ENCODE measurements at regions not wholly inside any gene's neighbourhood (a gene's known extent, or its start where the extent isn't known, plus 50 kb on each side); places are given as distances from the start of the nearest gene placed in this dataset.

DNA sequence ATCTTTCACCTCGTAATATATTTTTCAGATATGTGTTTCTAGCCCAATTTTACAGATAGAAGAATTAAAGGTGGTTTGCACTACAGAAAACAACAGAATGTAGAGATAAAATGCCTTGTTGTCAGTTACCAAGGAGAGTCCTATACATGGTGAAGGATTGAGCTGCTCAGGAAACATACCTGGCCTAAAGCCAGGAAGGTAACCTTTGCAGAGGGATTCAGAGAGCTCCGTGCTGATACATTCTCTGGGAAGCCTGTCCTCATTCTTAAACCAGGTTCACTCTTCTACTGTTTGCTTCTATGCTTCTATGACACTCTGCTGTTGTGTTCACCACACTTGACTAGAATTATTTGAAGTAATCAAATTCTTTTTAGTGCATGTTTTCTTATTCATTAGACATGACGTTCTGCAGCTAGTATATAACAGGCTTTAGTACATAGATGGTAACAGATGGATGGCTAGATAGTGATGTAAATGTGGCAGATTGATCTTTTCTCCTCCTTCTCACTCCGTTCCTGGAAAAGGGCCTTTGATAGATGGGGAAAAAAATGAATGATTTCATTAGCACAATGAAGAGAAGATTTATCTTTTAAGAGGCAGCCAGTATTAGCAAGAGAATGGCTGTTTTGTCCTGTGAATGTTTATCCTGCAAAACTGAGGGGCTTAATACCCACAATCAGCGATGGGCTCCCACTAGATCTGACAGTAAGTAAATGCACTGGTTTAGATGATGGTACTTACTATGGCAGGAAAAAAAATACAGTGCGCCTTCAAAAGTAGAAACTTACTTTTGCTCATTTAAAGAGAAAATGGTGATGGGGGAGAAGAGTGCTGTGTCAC, 589.6 kb upstream of the FAM98A start:
- H3K9ac ChIP-seq (ENCODE audit: insufficient read depth, low read length, poor library complexity, severe bottlenecking), result no peak overlapping the region
- H3K4me3 ChIP-seq (replicated peaks in 1 of 3; ENCODE audit: low read depth in 2 of 3, low read length in 3 of 3), result no peak overlapping the region
- H3K27me3 Mint-ChIP-seq (ENCODE audit: low read depth in 3 of 3), result no peaks in the 10 kb centered on the region
- H3K36me3 ChIP-seq (replicated peaks in 1 of 2; ENCODE audit: control insufficient read depth in 1 of 2, insufficient read depth in 2 of 2, low read length in 2 of 2), result no peaks in the 10 kb centered on the region
- peaks cover 0 to 4% of the 10 kb centered on the region in 2 donors for H3K9me3 ChIP-seq (replicated peaks in 1 of 2; ENCODE audit: control insufficient read depth in 1 of 2, insufficient read depth in 1 of 2, low read length in 2 of 2)
- no peaks in the 10 kb centered on the region for H3K4me1 ChIP-seq (ENCODE audit: control insufficient read depth in 1 of 2, insufficient read depth in 2 of 2, low read length in 2 of 2)
- H3K4me1 Mint-ChIP-seq, result no peaks in the 10 kb centered on the region
- TF ChIP-seq, protein P1, sequence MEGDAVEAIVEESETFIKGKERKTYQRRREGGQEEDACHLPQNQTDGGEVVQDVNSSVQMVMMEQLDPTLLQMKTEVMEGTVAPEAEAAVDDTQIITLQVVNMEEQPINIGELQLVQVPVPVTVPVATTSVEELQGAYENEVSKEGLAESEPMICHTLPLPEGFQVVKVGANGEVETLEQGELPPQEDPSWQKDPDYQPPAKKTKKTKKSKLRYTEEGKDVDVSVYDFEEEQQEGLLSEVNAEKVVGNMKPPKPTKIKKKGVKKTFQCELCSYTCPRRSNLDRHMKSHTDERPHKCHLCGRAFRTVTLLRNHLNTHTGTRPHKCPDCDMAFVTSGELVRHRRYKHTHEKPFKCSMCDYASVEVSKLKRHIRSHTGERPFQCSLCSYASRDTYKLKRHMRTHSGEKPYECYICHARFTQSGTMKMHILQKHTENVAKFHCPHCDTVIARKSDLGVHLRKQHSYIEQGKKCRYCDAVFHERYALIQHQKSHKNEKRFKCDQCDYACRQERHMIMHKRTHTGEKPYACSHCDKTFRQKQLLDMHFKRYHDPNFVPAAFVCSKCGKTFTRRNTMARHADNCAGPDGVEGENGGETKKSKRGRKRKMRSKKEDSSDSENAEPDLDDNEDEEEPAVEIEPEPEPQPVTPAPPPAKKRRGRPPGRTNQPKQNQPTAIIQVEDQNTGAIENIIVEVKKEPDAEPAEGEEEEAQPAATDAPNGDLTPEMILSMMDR (IDR thresholded peaks at IDR 0.05), result no peak
- H3K79me2 ChIP-seq (ENCODE audit: insufficient read depth, low read length), result no peaks in the 10 kb centered on the region
- no peak overlapping the region for H3K27ac Mint-ChIP-seq
- DNase-seq, result no peak
- intact Hi-C loops (cut with micrococcal nuclease), result no loop called here
- no peak overlapping the region for H3K4me2 ChIP-seq (replicated peaks; ENCODE audit: extremely low read depth, low read length, poor library complexity, severe bottlenecking)
- no peaks in the 10 kb centered on the region for H3K36me3 Mint-ChIP-seq
- peaks cover 0 to 8% (median 5%) of the 10 kb centered on the region in 7 donors for H3K9me3 Mint-ChIP-seq
- H2AFZ ChIP-seq (ENCODE audit: insufficient read depth, low read depth, low read length, poor library complexity, severe bottlenecking), result no peak overlapping the region
- WGBS (ENCODE audit: insufficient coverage), result 80% methylated on average over 1 of the region's 6 CpGs
- no peaks in the 10 kb centered on the region for H4K20me1 ChIP-seq (ENCODE audit: insufficient read depth, low read length)
- H3K27me3 ChIP-seq (ENCODE audit: control insufficient read depth in 2 of 2, insufficient read depth in 2 of 2, low read length in 2 of 2), result no peaks in the 10 kb centered on the region
- H3K27ac ChIP-seq (ENCODE audit: low read depth in 1 of 2, low read length in 2 of 2), result no peak overlapping the region
- H3K4me3 Mint-ChIP-seq, result no peak overlapping the region

DNA sequence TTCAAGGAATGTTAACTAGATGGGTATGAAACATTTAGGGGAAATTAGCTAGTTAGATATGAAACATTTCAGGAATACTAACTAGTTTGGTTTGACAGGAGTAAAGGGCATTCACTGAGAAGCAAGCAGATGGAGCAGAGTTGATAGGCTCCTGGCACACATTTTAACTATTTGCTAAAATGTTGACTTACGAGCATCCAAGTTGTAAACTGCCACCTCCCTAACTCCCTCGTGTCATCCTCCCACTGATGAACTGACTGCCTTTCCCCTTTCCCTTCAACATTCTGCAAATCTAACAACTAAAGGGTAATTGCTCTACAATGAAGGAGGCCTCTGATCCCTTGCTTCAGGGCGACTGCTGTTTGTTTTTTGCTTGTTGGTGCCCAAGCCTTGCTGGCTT, 580.4 kb upstream of the FAM98A start:
- Mint-ChIP-seq H3K4me3 (no peak overlapping the region), H3K27ac (no peak overlapping the region), H3K9me3 (peaks cover 0 to 8% (median 6%) of the 10 kb centered on the region in 7 donors), H3K4me1 (no peaks in the 10 kb centered on the region), H3K36me3 (no peaks in the 10 kb centered on the region), H3K27me3 (ENCODE audit: low read depth in 3 of 3) (no peaks in the 10 kb centered on the region)
- no peak overlapping the region for H3K27ac ChIP-seq (ENCODE audit: low read depth in 1 of 2, low read length in 2 of 2)
- H3K9ac ChIP-seq (ENCODE audit: insufficient read depth, low read length, poor library complexity, severe bottlenecking), result no peak overlapping the region
- intact Hi-C loops (cut with micrococcal nuclease), result no loop called here
- no peaks in the 10 kb centered on the region for H3K79me2 ChIP-seq (ENCODE audit: insufficient read depth, low read length)
- no peaks in the 10 kb centered on the region for H3K9me3 ChIP-seq (replicated peaks in 1 of 2; ENCODE audit: control insufficient read depth in 1 of 2, insufficient read depth in 1 of 2, low read length in 2 of 2)
- WGBS (ENCODE audit: insufficient coverage), result 64% methylated on average over 2 of the region's 3 CpGs
- no peak for DNase-seq
- H3K27me3 ChIP-seq (ENCODE audit: control insufficient read depth in 2 of 2, insufficient read depth in 2 of 2, low read length in 2 of 2), result no peaks in the 10 kb centered on the region
- H3K4me3 ChIP-seq (replicated peaks in 1 of 3; ENCODE audit: low read depth in 2 of 3, low read length in 3 of 3), result no peak overlapping the region
- no peaks in the 10 kb centered on the region for H4K20me1 ChIP-seq (ENCODE audit: insufficient read depth, low read length)
- TF ChIP-seq, protein P1 (IDR thresholded peaks at IDR 0.05), result no peak
- H2AFZ ChIP-seq (ENCODE audit: insufficient read depth, low read depth, low read length, poor library complexity, severe bottlenecking), result no peak overlapping the region
- no peaks in the 10 kb centered on the region for H3K4me1 ChIP-seq (ENCODE audit: control insufficient read depth in 1 of 2, insufficient read depth in 2 of 2, low read length in 2 of 2)
- H3K36me3 ChIP-seq (replicated peaks in 1 of 2; ENCODE audit: control insufficient read depth in 1 of 2, insufficient read depth in 2 of 2, low read length in 2 of 2), result no peaks in the 10 kb centered on the region
- no peak overlapping the region for H3K4me2 ChIP-seq (replicated peaks; ENCODE audit: extremely low read depth, low read length, poor library complexity, severe bottlenecking)

Data from CD14-positive monocyte (primary cell).